H1 (cell line): ENCODE measurements at regions not wholly inside any gene's neighbourhood (a gene's known extent, or its start where the extent isn't known, plus 50 kb on each side); places are given as distances from the start of the nearest gene placed in this dataset.

Source experiments
- CTCF ChIA-PET: fragments of 300-600 bp; sonication (Branson Sonifier 250); formaldehyde crosslinking; loops from one replicate; lab custom pipeline; 2021; ENCODE audit not compliant: partially characterized antibody; lab: Charles Lee
- POLR2A ChIA-PET: fragments of 300-600 bp; sonication (Branson Sonifier 250); formaldehyde crosslinking; loops from one replicate; lab custom pipeline; 2021; ENCODE audit warnings: inconsistent platforms; ENCODE audit not compliant: partially characterized antibody; lab: Charles Lee
- DNase-seq, 2 experiments: peaks; one replicate each; pipeline versions ENCODE4 v3.0.0 to v3.0.0-alpha.2; 2010 to 2022; ENCODE audit warnings: low spot score in 2 of 2, low read depth in 1 of 2, mixed read lengths in 1 of 2
- FAIRE-seq: peaks from 2 replicates; lab custom pipeline; 2011; peaks lifted over from hg19 to GRCh38; lab: Jason Lieb, UNC
- H2AFZ ChIP-seq: 2 replicates; pipeline ENCODE4 v1.8.1; 2012; ENCODE audit warnings: low read length, inconsistent platforms
- H2AK5ac ChIP-seq: 2 replicates; pipeline ENCODE4 v1.6.1; 2013; ENCODE audit warnings: low read depth, low read length
- H2BK120ac ChIP-seq: replicated peaks from 2 replicates; pipeline ENCODE3; 2013; ENCODE audit warnings: low read depth, low read length, inconsistent platforms
- H2BK12ac ChIP-seq: 2 replicates; pipeline ENCODE4 v1.6.1; 2013; ENCODE audit warnings: low read depth, low read length
- H2BK15ac ChIP-seq: 2 replicates; pipeline ENCODE4 v1.6.1; 2013; ENCODE audit warnings: low read length
- H2BK20ac ChIP-seq: 2 replicates; pipeline ENCODE4 v1.6.1; 2013; ENCODE audit warnings: low read length
- H2BK5ac ChIP-seq: 2 replicates; pipeline ENCODE4 v1.6.1; 2013; ENCODE audit warnings: low read depth, low read length
- H3K14ac ChIP-seq: 2 replicates; pipeline ENCODE4 v1.6.1; 2013; ENCODE audit warnings: inconsistent platforms; ENCODE audit not compliant: insufficient read length
- H3K18ac ChIP-seq: 2 replicates; pipeline ENCODE4 v1.6.1; 2013; ENCODE audit warnings: low read length; ENCODE audit errors: extremely low read depth
- H3K23ac ChIP-seq: 2 replicates; pipeline ENCODE4 v1.6.1; 2013; ENCODE audit warnings: inconsistent platforms; ENCODE audit not compliant: insufficient read length
- H3K23me2 ChIP-seq: 2 replicates; pipeline ENCODE4 v1.6.1; 2013; ENCODE audit warnings: low read depth, low read length
- H3K27ac ChIP-seq: 2 replicates; pipeline ENCODE4 v1.6.1; 2011; ENCODE audit warnings: low read depth, low read length, inconsistent platforms
- H3K27me3 ChIP-seq, 4 experiments: replicated peaks in 1 of 4; 1 replicate in 1 of 4; 2 replicates in 3 of 4; pipeline versions ENCODE4 v1.6.1 to v1.8.1; 2011 to 2013; ENCODE audit warnings: low read length in 3 of 4, mild to moderate bottlenecking in 3 of 4, inconsistent platforms in 2 of 4, mixed read lengths in 2 of 4, moderate library complexity in 1 of 4; ENCODE audit not compliant: control insufficient read depth in 3 of 4, insufficient read depth in 3 of 4; ENCODE audit errors: extremely low read depth in 1 of 4
- H3K36me3 ChIP-seq, 4 experiments: 2 replicates each; pipeline versions ENCODE4 v1.6.1 to v1.8.1; 2011 to 2013; ENCODE audit warnings: mild to moderate bottlenecking in 4 of 4, low read length in 3 of 4, moderate library complexity in 2 of 4, control low read depth in 1 of 4, inconsistent platforms in 1 of 4; ENCODE audit not compliant: insufficient read depth in 4 of 4, control insufficient read depth in 2 of 4
- H3K4ac ChIP-seq: replicated peaks from 2 replicates; pipeline ENCODE3; 2013; ENCODE audit warnings: low read length, low read depth, mixed read lengths, inconsistent platforms; ENCODE audit not compliant: insufficient read length
- H3K4me1 ChIP-seq, 4 experiments: replicated peaks in 1 of 4; 1 replicate in 1 of 4; 2 replicates in 3 of 4; pipeline versions ENCODE4 v1.6.1 to v1.8.1; 2011 to 2013; ENCODE audit warnings: low read length in 3 of 4, inconsistent platforms in 2 of 4, mixed read lengths in 1 of 4; ENCODE audit not compliant: insufficient read depth in 4 of 4, control insufficient read depth in 3 of 4
- H3K4me2 ChIP-seq, 2 experiments: 2 replicates each; pipeline versions ENCODE4 v1.6.1 to v1.8.1; 2011 to 2013; ENCODE audit warnings: low read depth in 2 of 2, low read length in 2 of 2, control low read depth in 1 of 2, inconsistent platforms in 1 of 2, mild to moderate bottlenecking in 1 of 2; ENCODE audit not compliant: insufficient read depth in 1 of 2
- H3K4me3 ChIP-seq, 4 experiments: fragments of 200-600, 300-600 bp in 1 of 4; sonication (generic), shearing (Covaris generic), sonication (Bioruptor Twin) in 1 of 4; 2 replicates each; pipeline versions ENCODE4 v1.5.1 to v1.8.1; 2011 to 2016; ENCODE audit warnings: low read length in 4 of 4, low read depth in 3 of 4, control low read depth in 2 of 4, inconsistent platforms in 2 of 4, mild to moderate bottlenecking in 2 of 4, mixed read lengths in 1 of 4, moderate library complexity in 1 of 4; ENCODE audit not compliant: insufficient read depth in 2 of 4; ENCODE audit errors: extremely low read depth in 1 of 4
- H3K56ac ChIP-seq: replicated peaks from 2 replicates; pipeline ENCODE3; 2013; ENCODE audit warnings: low read depth, mild to moderate bottlenecking, mixed read lengths, low read length, inconsistent platforms; ENCODE audit not compliant: insufficient read length
- H3K79me1 ChIP-seq: 2 replicates; pipeline ENCODE4 v1.6.1; 2013; ENCODE audit warnings: low read depth, low read length, control low read depth
- H3K79me2 ChIP-seq, 2 experiments: 2 replicates each; pipeline versions ENCODE4 v1.6.1 to v1.8.1; 2012 to 2013; ENCODE audit warnings: low read length in 2 of 2, mild to moderate bottlenecking in 2 of 2, inconsistent platforms in 1 of 2; ENCODE audit not compliant: insufficient read depth in 2 of 2, control insufficient read depth in 1 of 2
- H3K9ac ChIP-seq, 4 experiments: replicated peaks in 1 of 4; 1 replicate in 1 of 4; 2 replicates in 3 of 4; pipeline versions ENCODE4 v1.6.1 to v1.8.1; 2011 to 2013; ENCODE audit warnings: low read depth in 3 of 4, low read length in 3 of 4, control low read depth in 2 of 4, mild to moderate bottlenecking in 2 of 4, moderate library complexity in 2 of 4, inconsistent platforms in 1 of 4; ENCODE audit errors: extremely low read depth in 1 of 4
- H3K9me3 ChIP-seq, 2 experiments: 2 replicates each; pipeline versions ENCODE4 v1.6.1 to v1.8.1; 2012 to 2013; ENCODE audit warnings: mild to moderate bottlenecking in 2 of 2, moderate library complexity in 2 of 2, control low read depth in 1 of 2, inconsistent platforms in 1 of 2, low read depth in 1 of 2, low read length in 1 of 2, mixed read lengths in 1 of 2; ENCODE audit not compliant: insufficient read depth in 2 of 2
- H4K20me1 ChIP-seq, 2 experiments: replicated peaks in 1 of 2; 2 replicates each; pipeline versions ENCODE3 to v1.8.1; 2011 to 2013; ENCODE audit warnings: inconsistent platforms in 2 of 2, low read length in 2 of 2, mild to moderate bottlenecking in 1 of 2; ENCODE audit not compliant: insufficient read depth in 2 of 2, control insufficient read depth in 1 of 2
- H4K5ac ChIP-seq: 2 replicates; pipeline ENCODE4 v1.6.1; 2013; ENCODE audit warnings: low read length, low read depth, mixed read lengths, inconsistent platforms; ENCODE audit not compliant: insufficient read length
- H4K8ac ChIP-seq: 2 replicates; pipeline ENCODE4 v1.8.0; 2013; ENCODE audit warnings: mild to moderate bottlenecking, moderate library complexity, low read length, inconsistent platforms; ENCODE audit not compliant: insufficient read depth; ENCODE audit errors: extremely low read depth
- H4K91ac ChIP-seq: replicated peaks from 2 replicates; pipeline ENCODE3; 2013; ENCODE audit warnings: low read length, mixed read lengths, inconsistent platforms; ENCODE audit not compliant: insufficient read length
- BACH1 ChIP-seq: IDR thresholded peaks from 2 replicates; pipeline ENCODE4 v1.6.1; 2012; ENCODE audit warnings: low read length, improper control_type of control experiment
- CEBPB ChIP-seq: IDR thresholded peaks from 2 replicates; pipeline ENCODE4 v1.6.1; 2012; ENCODE audit warnings: low read depth, low read length
- EZH2 ChIP-seq: fragments of 200-600 bp; sonication (generic); IDR thresholded peaks from 2 replicates; pipeline ENCODE4 v1.7.1; 2012; ENCODE audit warnings: low read depth, mild to moderate bottlenecking, moderate library complexity, low read length, inconsistent platforms; ENCODE audit not compliant: severe bottlenecking
- NANOG ChIP-seq: IDR thresholded peaks from 2 replicates; pipeline ENCODE4 v1.6.1; 2011; ENCODE audit warnings: low read length, low read depth, mild to moderate bottlenecking, inconsistent platforms; ENCODE audit not compliant: insufficient read depth, poor library complexity, severe bottlenecking
- SP1 ChIP-seq: IDR thresholded peaks from 2 replicates; pipeline ENCODE4 v1.6.1; 2011; ENCODE audit warnings: low read depth, low read length
- TCF12 ChIP-seq: IDR thresholded peaks from 2 replicates; pipeline ENCODE4 v1.6.1; 2011; ENCODE audit warnings: low read depth, mild to moderate bottlenecking, low read length
- ZNF274 ChIP-seq: IDR thresholded peaks from 2 replicates; pipeline ENCODE4 v1.7.0; 2012; ENCODE audit warnings: low read length, borderline replicate concordance; ENCODE audit errors: extremely low read depth
- WGBS, 2 experiments: shearing (Covaris generic) in 1 of 2; methylation state at CpG; one replicate each; pipeline versions ENCODE4 v1.1.6 to v1.1.7; 2013 to 2015; ENCODE audit warnings: low lambda C conversion rate in 2 of 2, mixed read lengths in 2 of 2, inconsistent platforms in 1 of 2, low coverage in 1 of 2, missing lambda C conversion rate in 1 of 2; ENCODE audit not compliant: insufficient replicate concordance in 2 of 2, insufficient coverage in 1 of 2, insufficient read length in 1 of 2; ENCODE audit errors: extremely low coverage in 1 of 2, missing lambda C conversion rate in 1 of 2; 5-methylcytosine and 5-hydroxymethylcytosine counted together

DNA sequence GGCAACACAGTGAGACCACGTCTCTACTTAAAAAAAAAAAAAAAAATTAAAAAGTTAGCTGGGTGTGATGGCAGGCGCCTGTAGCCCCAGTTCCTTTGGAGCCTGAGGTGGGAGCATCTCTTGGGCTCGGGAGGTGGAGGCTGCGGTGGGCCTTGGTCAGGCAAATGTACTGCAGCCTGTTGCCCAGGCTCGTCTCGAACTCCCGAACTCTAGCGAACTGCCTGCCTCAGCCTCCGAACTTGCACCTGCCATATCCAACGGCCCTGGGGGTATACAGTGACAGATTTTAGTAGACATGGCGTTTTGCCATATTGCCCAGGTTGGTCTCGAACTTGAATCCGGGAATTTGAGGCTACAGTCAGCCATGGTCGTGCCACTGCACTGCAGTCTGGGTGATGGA is 195.4 kb downstream of the ALG10 start:
- H3K27me3 ChIP-seq = no peaks in the 10 kb centered on the region
- no peak for FAIRE-seq
- CTCF ChIA-PET = no interaction called here
- TF ChIP-seq TCF12 = no peak
- TF ChIP-seq ZNF274 = no peak
- TF ChIP-seq EZH2 = no peak
- TF ChIP-seq CEBPB = no peak
- TF ChIP-seq SP1 = no peak
- TF ChIP-seq NANOG = no peak
- TF ChIP-seq BACH1 = no peak

More for the DNA sequence above, 195.4 kb downstream of the ALG10 start:
- Histone ChIP-seq H4K20me1 (no peaks in the 10 kb centered on the region), H3K4ac (no peak overlapping the region), H2BK120ac (no peak overlapping the region), H4K8ac (no peak overlapping the region; the same call in 1 of the 2 replicates), H2AFZ (no peak overlapping the region), H3K4me1 (no peaks in the 10 kb centered on the region), H3K14ac (no peak overlapping the region), H2BK5ac (no peak overlapping the region), H3K9me3 (peaks cover 46 to 86% of the 10 kb centered on the region in 2 experiments), H3K56ac (no peak overlapping the region), H3K79me2 (no peaks in the 10 kb centered on the region), H2BK20ac (no peak overlapping the region), H3K36me3 (no peaks in the 10 kb centered on the region), H3K27ac (no peak overlapping the region), H2BK12ac (no peak overlapping the region), H3K23ac (no peak overlapping the region), H3K4me2 (no peak overlapping the region), H2AK5ac (no peak overlapping the region), H3K9ac (no peak overlapping the region), H3K23me2 (no peaks in the 10 kb centered on the region), H2BK15ac (no peak overlapping the region), H4K5ac (no peak overlapping the region), H3K79me1 (no peaks in the 10 kb centered on the region), H3K4me3 (no peak overlapping the region), H3K18ac (no peak overlapping the region), H4K91ac (no peak overlapping the region)
- DNase-seq = no peak
- POLR2A ChIA-PET = no interaction called here
- WGBS, 2 experiments = 88% methylated on average over 12 of the region's 14 CpGs; no CpG with 5 or more reads in 1 of the 2 experiments
